NCI-H187 (cell line): ENCODE measurements at regions not wholly inside any gene's neighbourhood (a gene's known extent, or its start where the extent isn't known, plus 50 kb on each side); places are given as distances from the start of the nearest gene placed in this dataset.
"Not testable (repeated sequence)": the region's sequence is repeated elsewhere in the genome, so short reads cannot be mapped to it uniquely, and the experiment has no call there.

Experiments used
- DNase-seq, 2 experiments: peaks; one replicate each; lab custom pipeline; 2025; lab: John Stamatoyannopoulos, UW

DNA sequence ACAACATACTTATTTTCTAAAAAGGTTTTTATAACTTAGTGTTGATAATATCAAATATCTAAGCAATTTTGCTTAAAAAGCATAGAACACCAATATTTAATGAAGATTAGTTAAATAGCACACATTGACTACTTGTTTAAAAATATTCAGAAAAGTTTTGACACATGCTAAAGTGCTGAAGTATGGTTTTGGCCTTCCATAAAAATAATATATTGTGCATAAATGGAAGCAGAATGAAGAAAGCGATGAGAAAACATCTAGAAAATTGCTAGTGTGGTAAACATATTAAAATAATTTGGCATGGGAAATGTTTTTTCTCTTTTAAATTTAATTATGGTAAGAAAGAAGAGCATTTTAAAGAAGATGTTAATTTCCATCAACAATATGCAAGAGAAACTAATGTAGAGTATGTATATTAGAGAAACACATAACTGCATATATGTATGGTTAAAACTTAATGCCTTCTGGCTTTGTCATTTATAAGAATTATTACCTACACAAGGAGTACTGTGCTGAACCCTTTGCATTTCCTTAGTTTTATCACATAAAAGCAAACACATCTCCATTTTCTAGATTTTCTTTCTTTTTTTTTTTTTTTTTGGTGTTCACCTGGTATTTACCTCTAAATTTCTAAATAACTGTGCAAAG lies 921.0 kb upstream of the ADAMTS5 start:
- DNase-seq, result not testable (repeated sequence)

GRCh38 chr21:27885296-27885711 lies 918.4 kb upstream of the ADAMTS5 start:
- DNase-seq, result no peak

DNA sequence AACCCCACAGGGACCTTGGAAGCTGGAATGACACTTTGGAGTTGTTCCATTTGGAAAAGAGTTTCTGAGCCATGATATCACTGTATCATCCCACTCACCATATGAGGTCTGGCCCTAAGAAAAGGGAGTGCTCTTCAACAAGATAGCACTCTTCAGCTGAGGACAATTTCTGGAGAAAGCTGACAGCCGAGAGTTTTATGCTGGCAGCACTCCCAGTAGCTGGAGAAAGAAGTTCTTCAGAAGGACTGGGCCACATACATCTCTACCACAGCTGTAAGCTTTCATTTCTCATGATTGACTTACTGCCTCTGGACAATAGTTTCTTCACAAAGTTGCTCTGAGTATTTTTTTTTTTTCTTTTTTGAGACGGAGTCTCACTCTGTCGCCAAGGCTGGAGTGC lies 914.4 kb upstream of the ADAMTS5 start:
- not testable (repeated sequence) for DNase-seq

DNA sequence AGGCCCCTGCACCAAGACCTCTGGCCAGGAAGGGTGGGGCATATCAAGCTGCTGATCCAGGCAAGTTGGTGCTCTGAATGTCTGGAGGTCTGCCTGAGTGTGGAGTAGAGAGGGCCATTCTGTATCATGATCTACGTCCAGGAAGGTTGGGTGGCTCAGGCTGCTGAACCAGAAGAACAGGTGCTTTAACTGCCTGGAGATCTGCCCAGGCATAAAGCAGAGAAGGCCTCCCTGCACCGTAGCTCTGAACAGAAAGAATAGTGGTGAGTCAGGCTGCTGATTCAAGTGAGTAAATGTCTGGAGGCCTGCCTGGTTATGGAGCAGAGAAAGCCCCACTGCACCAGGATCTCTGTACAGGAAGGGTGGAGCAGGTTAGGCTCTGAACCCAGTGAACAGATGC lies 905.5 kb upstream of the ADAMTS5 start:
- DNase-seq, result not testable (repeated sequence)

DNA sequence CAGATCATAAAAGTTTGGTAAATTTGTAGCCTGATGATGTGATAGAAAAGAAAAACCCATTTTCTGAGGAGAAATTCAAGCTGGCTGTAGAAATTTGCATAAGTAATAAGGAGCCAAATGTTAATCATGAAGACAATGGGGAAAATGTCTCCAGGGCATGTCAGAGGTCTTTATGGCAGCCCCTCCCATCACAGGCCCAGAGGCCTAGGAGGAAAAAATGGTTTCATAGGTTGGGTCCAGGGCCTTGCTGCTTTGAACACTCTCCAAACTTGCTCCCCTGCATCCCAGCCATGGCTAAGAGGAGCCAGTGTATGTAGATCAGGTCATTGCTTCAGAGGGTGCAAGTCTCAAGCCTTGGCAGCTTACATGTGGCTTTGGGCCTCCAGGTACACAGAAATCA lies 903.9 kb upstream of the ADAMTS5 start:
- not testable (repeated sequence) for DNase-seq

DNA sequence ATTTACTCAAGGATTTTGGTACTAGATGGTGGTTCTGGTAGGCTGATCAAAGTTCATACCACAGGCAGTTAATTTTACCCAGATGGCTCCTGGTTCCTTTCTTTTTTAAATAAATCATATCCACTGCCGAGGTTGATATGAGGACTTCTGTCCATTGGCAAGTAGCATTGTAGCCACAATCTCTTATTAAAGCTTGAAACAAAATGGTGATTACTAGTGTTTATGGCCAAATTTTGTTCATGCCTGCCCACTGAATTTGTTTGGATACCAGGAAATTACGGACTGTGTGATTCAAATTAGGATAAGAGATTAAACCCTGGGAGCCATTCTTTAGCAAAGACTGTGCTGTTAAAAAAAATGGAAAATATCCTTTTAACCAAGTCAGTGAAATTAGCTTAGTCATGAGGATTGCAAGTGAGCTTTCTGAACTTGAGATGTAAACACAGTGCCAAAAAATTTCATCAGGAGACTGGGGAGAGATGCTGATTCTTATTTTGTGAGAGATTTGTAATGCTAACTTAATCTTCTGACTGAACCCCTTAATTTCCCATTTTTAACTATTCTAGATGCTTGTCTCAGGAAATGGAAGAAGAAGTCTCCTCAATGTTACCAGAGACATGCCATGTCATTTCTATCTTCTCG lies 893.5 kb upstream of the ADAMTS5 start:
- DNase-seq, result not testable (repeated sequence)

- not testable (repeated sequence) for DNase-seq
Observed at GRCh38 chr21:27858053-27858825, 891.4 kb upstream of the ADAMTS5 start.

DNA sequence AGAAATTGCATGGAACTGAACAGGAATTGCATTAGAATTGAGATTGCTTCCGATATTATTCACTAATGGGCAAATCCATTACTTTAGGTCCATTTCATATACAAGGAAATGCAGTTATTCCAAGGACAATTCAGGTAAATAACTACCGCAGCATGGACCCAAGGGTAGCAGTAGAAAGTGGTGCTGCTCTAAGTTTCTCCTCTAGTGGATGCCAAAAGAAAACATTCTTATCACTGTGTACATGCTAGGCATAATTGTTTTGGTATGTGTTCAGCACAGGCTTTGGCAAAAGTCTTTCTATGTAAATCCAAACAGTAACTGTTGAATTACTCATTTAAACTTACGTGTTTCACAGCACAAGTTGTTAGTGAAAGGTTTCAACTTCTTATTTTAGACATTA lies 890.1 kb upstream of the ADAMTS5 start:
- DNase-seq, result not testable (repeated sequence)

DNA sequence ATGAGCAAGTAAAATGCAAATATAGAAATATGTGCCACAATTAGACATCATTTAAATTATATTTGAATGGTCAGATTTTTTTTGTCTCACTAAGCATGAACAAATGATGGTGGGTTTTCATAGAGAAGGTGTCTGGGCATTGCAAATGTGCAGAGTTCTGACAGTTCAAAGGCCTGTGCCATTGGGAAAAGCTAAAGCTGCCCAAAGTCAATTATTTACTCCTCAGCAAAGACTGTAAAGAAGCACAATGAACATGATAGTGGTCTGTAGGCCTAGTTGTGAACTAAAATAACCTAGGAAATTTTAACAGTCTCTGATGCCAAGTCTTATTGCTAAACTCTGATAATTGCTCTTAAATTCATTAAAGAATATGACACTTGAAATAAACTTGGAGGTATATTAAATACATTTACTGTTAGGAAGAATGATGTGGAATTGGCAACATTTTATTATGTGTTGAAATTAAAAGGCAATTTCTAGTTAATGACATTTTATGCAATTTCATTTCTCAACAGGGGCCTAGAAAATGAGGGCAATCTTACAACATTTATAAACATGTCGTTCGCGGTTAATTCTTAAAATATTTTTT lies 874.3 kb upstream of the ADAMTS5 start:
- no peak for DNase-seq

GRCh38 chr21:27840262-27840661 lies 873.4 kb upstream of the ADAMTS5 start:
- DNase-seq, result no peak

GRCh38 chr21:27839512-27840115 lies 872.7 kb upstream of the ADAMTS5 start:
- DNase-seq, result no peak

- DNase-seq, result no peak
Observed at GRCh38 chr21:27838573-27838972, 871.7 kb upstream of the ADAMTS5 start.

GRCh38 chr21:27837936-27838335 lies 871.0 kb upstream of the ADAMTS5 start:
- DNase-seq, result no peak

DNA sequence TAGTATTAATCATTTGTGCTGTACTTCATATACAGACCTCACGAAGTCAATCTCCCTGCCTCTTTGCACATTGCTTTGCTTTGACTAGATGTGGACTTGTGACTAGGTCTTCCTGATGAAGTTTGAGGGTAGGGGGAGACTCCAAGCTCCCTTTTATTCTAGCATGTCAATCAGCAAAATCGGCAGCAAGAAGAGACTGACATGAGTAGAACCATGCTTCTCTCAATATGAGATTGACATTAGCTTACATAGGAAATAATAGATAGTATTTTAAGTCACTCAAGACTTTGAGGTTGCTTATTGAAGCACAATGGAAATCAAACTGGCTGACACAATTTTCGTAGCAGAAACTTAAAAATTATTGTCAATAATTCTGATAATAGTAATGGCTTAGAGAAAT lies 866.4 kb upstream of the ADAMTS5 start:
- DNase-seq, result no peak

GRCh38 chr21:27831816-27832569 lies 865.1 kb upstream of the ADAMTS5 start:
- DNase-seq, result no peak

- DNase-seq, result no peak
Observed at GRCh38 chr21:27831177-27831576, 864.3 kb upstream of the ADAMTS5 start.

GRCh38 chr21:27827972-27828371 lies 861.1 kb upstream of the ADAMTS5 start:
- DNase-seq, result no peak

DNA sequence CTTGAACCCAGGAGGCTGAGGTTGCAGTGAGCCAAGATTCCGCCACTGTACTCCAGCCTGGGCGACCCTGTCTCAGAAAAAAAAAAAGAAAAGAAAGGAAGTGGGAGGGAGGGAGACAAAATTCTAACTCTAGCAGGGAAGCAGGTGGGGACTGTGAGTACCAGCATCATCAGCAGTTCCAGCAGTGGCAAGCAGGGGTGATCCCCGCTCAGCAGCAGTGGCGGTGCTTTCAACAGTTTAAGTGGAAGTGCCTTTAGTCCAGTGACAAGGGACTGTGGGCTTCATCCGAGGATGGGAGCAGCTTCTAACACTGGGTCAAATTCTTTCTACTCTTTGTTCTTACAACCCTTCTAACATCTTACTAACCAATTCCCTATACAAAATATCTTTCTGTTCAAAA lies 858.1 kb upstream of the ADAMTS5 start:
- DNase-seq, result no peak

- no peak for DNase-seq
Observed at GRCh38 chr21:27823652-27824201, 856.8 kb upstream of the ADAMTS5 start.

DNA sequence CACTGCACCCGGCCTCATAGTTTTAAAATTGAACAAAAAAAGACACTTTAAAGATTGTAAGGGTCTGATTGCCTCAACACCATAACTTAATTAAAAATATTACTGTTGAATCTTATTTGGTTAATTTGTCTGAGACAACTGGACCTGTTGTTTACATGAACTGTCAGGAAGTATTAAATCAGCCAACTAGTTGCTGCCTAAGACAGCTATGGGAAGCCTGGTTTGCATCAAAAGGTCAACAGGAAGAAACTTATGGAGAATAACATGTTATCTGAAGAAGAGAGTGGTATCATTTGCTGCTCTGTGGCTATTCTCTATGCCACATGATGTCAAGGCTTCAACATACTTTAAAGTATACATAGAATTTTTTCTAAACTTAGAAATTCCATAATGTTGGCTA lies 853.5 kb upstream of the ADAMTS5 start:
- no peak for DNase-seq

DNA sequence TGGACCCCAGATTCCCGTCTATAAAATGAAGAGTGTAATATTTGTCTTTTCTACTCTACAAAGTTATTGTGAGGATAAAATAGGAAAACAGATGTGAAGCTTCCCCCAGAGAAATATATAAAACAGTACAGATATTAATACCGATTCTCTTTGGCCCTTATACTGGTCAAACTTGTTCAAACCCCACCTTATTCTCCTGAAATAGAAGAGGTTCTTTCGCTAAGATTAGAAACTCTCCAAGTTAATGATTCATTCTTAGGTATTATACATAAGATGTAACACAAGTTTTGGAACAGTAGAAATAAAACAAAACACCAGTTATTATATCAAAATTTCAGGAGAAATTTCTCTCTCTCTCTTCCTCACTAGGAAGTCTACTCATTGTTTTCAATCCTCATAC lies 852.4 kb upstream of the ADAMTS5 start:
- DNase-seq, result no peak
